ENCODE measurements at regions not wholly inside any gene's neighbourhood (a gene's known extent, or its start where the extent isn't known, plus 50 kb on each side); places are given as distances from the start of the nearest gene placed in this dataset.

- TF ChIP-seq, protein P1, sequence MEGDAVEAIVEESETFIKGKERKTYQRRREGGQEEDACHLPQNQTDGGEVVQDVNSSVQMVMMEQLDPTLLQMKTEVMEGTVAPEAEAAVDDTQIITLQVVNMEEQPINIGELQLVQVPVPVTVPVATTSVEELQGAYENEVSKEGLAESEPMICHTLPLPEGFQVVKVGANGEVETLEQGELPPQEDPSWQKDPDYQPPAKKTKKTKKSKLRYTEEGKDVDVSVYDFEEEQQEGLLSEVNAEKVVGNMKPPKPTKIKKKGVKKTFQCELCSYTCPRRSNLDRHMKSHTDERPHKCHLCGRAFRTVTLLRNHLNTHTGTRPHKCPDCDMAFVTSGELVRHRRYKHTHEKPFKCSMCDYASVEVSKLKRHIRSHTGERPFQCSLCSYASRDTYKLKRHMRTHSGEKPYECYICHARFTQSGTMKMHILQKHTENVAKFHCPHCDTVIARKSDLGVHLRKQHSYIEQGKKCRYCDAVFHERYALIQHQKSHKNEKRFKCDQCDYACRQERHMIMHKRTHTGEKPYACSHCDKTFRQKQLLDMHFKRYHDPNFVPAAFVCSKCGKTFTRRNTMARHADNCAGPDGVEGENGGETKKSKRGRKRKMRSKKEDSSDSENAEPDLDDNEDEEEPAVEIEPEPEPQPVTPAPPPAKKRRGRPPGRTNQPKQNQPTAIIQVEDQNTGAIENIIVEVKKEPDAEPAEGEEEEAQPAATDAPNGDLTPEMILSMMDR (IDR thresholded peaks at IDR 0.05) = no peak
- no peak for TF ChIP-seq POLR2A (IDR thresholded peaks at IDR 0.05)
Observed at GRCh38 chr10:105674448-105674847, 1033.4 kb downstream of the SORCS3 start.
